GM12801 (cell line): ENCODE measurements at regions not wholly inside any gene's neighbourhood (a gene's known extent, or its start where the extent isn't known, plus 50 kb on each side); places are given as distances from the start of the nearest gene placed in this dataset.

Experiments
- TF ChIP-seq, protein P1 (sequence below): IDR thresholded peaks from one replicate; pipeline ENCODE4 v1.5.1; 2011; ENCODE audit warnings: control low read depth; ENCODE audit not compliant: insufficient read length; ENCODE audit errors: extremely low read depth

GRCh38 chr3:17932136-17932771 lies 189.8 kb upstream of the TBC1D5 start:
- TF ChIP-seq, protein P1, sequence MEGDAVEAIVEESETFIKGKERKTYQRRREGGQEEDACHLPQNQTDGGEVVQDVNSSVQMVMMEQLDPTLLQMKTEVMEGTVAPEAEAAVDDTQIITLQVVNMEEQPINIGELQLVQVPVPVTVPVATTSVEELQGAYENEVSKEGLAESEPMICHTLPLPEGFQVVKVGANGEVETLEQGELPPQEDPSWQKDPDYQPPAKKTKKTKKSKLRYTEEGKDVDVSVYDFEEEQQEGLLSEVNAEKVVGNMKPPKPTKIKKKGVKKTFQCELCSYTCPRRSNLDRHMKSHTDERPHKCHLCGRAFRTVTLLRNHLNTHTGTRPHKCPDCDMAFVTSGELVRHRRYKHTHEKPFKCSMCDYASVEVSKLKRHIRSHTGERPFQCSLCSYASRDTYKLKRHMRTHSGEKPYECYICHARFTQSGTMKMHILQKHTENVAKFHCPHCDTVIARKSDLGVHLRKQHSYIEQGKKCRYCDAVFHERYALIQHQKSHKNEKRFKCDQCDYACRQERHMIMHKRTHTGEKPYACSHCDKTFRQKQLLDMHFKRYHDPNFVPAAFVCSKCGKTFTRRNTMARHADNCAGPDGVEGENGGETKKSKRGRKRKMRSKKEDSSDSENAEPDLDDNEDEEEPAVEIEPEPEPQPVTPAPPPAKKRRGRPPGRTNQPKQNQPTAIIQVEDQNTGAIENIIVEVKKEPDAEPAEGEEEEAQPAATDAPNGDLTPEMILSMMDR: no peak

DNA sequence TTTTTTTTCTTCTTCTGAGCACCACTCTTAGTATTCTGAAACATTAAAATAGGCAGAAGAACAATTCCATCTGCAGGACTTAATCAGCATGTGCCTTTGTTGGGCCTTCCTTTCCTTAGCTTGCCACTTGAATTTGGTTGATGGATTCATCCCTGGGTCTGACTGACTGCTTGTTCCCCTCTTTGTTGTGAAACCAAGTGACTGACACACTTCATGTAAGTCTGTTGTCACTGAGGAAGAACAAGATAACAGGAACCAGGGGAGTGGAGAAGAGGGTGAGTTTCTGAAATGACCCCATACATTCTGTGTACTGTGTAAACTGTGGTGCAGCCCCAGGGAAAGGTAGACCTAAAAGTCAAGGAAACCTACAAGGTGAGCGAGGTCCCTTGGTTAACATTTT lies 188.7 kb upstream of the TBC1D5 start:
- TF ChIP-seq, protein P1: no peak

- TF ChIP-seq, protein P1: no peak
Measured at GRCh38 chr3:17928502-17929145, 186.2 kb upstream of the TBC1D5 start.

GRCh38 chr3:17927036-17927435 lies 184.6 kb upstream of the TBC1D5 start:
- TF ChIP-seq, protein P1: no peak

GRCh38 chr3:17915341-17915740 lies 172.9 kb upstream of the TBC1D5 start:
- TF ChIP-seq, protein P1: no peak

DNA sequence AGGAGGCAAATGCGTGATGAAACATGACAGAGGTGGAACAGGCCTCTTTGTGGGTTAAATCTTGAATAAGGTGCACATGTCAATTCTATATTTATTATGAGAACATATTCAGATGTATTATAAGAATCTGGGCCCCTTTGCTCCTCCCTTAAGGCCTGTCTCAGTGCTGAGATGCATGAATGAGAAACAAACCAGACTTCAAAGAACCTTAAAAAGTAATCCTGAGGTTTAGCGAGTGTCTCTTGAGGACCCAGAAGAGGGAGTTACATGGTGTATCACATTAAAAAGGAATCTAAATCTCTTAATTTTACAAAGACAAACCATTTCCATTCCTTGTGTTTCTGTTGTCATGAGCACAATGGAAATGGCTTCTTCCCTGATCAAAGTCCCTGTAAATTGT lies 170.9 kb upstream of the TBC1D5 start:
- TF ChIP-seq, protein P1: no peak

- TF ChIP-seq, protein P1: no peak
Measured at GRCh38 chr3:17911986-17912760, 169.7 kb upstream of the TBC1D5 start.
